ENCODE measurements at regions not wholly inside any gene's neighbourhood (a gene's known extent, or its start where the extent isn't known, plus 50 kb on each side); places are given as distances from the start of the nearest gene placed in this dataset.

- H3K4me3 Mint-ChIP-seq, result no peak overlapping the region
- ATAC-seq (ENCODE audit: poor library complexity) (no peak), DNase-seq (no peak)
- Histone ChIP-seq H3K27me3 (ENCODE audit: control insufficient read depth in 1 of 2, insufficient read depth in 2 of 2, low read length in 2 of 2) (no peaks in the 10 kb centered on the region), H3K9me3 (ENCODE audit: control insufficient read depth in 1 of 2, insufficient read depth in 1 of 2, low read length in 2 of 2) (no peaks in the 10 kb centered on the region), H3K4me1 (ENCODE audit: insufficient read depth, low read length) (no peaks in the 10 kb centered on the region), H3K36me3 (ENCODE audit: insufficient read depth, low read length) (no peaks in the 10 kb centered on the region), H3K4me3 (ENCODE audit: low read length) (no peak overlapping the region), H3K27ac (ENCODE audit: low read depth in 1 of 2, low read length in 2 of 2) (no peak overlapping the region)
- no peaks in the 10 kb centered on the region for H3K9me3 Mint-ChIP-seq
- no peak overlapping the region for H3K27ac Mint-ChIP-seq
- intact Hi-C loops (cut with DNase I, micrococcal nuclease), result no loop called here
- H3K27me3 Mint-ChIP-seq, result peaks cover 27% of the 10 kb centered on the region
- ChIA-PET CTCF (no interaction called here), POLR2A (no interaction called here)
- no peaks in the 10 kb centered on the region for H3K36me3 Mint-ChIP-seq (ENCODE audit: low read depth)
- TF ChIP-seq, protein P1, sequence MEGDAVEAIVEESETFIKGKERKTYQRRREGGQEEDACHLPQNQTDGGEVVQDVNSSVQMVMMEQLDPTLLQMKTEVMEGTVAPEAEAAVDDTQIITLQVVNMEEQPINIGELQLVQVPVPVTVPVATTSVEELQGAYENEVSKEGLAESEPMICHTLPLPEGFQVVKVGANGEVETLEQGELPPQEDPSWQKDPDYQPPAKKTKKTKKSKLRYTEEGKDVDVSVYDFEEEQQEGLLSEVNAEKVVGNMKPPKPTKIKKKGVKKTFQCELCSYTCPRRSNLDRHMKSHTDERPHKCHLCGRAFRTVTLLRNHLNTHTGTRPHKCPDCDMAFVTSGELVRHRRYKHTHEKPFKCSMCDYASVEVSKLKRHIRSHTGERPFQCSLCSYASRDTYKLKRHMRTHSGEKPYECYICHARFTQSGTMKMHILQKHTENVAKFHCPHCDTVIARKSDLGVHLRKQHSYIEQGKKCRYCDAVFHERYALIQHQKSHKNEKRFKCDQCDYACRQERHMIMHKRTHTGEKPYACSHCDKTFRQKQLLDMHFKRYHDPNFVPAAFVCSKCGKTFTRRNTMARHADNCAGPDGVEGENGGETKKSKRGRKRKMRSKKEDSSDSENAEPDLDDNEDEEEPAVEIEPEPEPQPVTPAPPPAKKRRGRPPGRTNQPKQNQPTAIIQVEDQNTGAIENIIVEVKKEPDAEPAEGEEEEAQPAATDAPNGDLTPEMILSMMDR (IDR thresholded peaks at IDR 0.05), result no peak
- H3K4me1 Mint-ChIP-seq (ENCODE audit: low read depth), result no peaks in the 10 kb centered on the region
These were observed 148.0 kb upstream of the HTR2A start for GRCh38 chr13:47044842-47045241.

DNA sequence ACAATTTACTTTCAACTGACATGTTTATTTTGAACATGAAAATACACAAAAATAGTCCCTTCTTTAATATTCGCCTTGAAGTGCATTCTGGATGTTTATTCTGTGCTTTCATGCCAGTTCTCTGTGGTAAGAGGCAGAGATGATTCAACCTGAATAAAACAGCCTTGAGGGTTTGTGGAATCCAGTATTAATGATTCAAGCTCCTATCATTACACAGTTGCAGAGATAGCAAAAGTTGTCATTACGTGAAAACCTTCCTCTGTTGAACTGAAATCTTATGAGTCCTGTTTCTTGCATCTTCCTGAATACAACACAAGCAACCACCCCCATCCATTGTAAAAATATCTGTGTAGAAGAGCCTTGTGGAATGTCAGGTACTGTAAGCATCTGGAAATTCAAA lies 142.3 kb upstream of the HTR2A start:
- no peak for DNase-seq
- Histone ChIP-seq H3K36me3 (ENCODE audit: insufficient read depth, low read length) (no peaks in the 10 kb centered on the region), H3K27me3 (ENCODE audit: control insufficient read depth in 1 of 2, insufficient read depth in 2 of 2, low read length in 2 of 2) (no peaks in the 10 kb centered on the region), H3K4me3 (ENCODE audit: low read length) (no peak overlapping the region), H3K9me3 (ENCODE audit: control insufficient read depth in 1 of 2, insufficient read depth in 1 of 2, low read length in 2 of 2) (no peaks in the 10 kb centered on the region), H3K27ac (ENCODE audit: low read depth in 1 of 2, low read length in 2 of 2) (no peak overlapping the region), H3K4me1 (ENCODE audit: insufficient read depth, low read length) (no peaks in the 10 kb centered on the region)
- Mint-ChIP-seq H3K36me3 (ENCODE audit: low read depth) (no peaks in the 10 kb centered on the region), H3K9me3 (no peaks in the 10 kb centered on the region), H3K4me1 (ENCODE audit: low read depth) (no peaks in the 10 kb centered on the region), H3K4me3 (no peak overlapping the region), H3K27ac (no peak overlapping the region), H3K27me3 (peaks cover 25% of the 10 kb centered on the region)
- ChIA-PET CTCF (no interaction called here), POLR2A (no interaction called here)
- no peak for ATAC-seq (ENCODE audit: poor library complexity)
- TF ChIP-seq, protein P1 (IDR thresholded peaks at IDR 0.05), result no peak
- intact Hi-C loops (cut with DNase I, micrococcal nuclease), result no loop called here

GRCh38 chr13:47038188-47038587 lies 141.3 kb upstream of the HTR2A start:
- Mint-ChIP-seq H3K4me3 (no peak overlapping the region), H3K27ac (no peak overlapping the region), H3K4me1 (ENCODE audit: low read depth) (no peaks in the 10 kb centered on the region), H3K9me3 (no peaks in the 10 kb centered on the region), H3K36me3 (ENCODE audit: low read depth) (no peaks in the 10 kb centered on the region), H3K27me3 (peaks cover 22% of the 10 kb centered on the region)
- H3K9me3 ChIP-seq (ENCODE audit: control insufficient read depth in 1 of 2, insufficient read depth in 1 of 2, low read length in 2 of 2), result no peaks in the 10 kb centered on the region
- H3K4me1 ChIP-seq (ENCODE audit: insufficient read depth, low read length), result no peaks in the 10 kb centered on the region
- CTCF ChIA-PET, result no interaction called here
- ATAC-seq (ENCODE audit: poor library complexity) (no peak), DNase-seq (no peak)
- no peaks in the 10 kb centered on the region for H3K36me3 ChIP-seq (ENCODE audit: insufficient read depth, low read length)
- TF ChIP-seq, protein P1 (IDR thresholded peaks at IDR 0.05), result no peak
- no peak overlapping the region for H3K27ac ChIP-seq (ENCODE audit: low read depth in 1 of 2, low read length in 2 of 2)
- POLR2A ChIA-PET, result no interaction called here
- H3K4me3 ChIP-seq (ENCODE audit: low read length), result no peak overlapping the region
- intact Hi-C loops (cut with DNase I, micrococcal nuclease), result no loop called here
- H3K27me3 ChIP-seq (ENCODE audit: control insufficient read depth in 1 of 2, insufficient read depth in 2 of 2, low read length in 2 of 2), result no peaks in the 10 kb centered on the region
